HG03520 (cell line): ENCODE measurements at regions not wholly inside any gene's neighbourhood (a gene's known extent, or its start where the extent isn't known, plus 50 kb on each side); places are given as distances from the start of the nearest gene placed in this dataset.

Experiments
- ATAC-seq: cut with Tn5 transposase; IDR thresholded peaks from one replicate; pipeline ENCODE4 v1.9.1; 2021; ENCODE audit warnings: mild to moderate bottlenecking, moderate library complexity; ENCODE audit not compliant: unreplicated experiment

DNA sequence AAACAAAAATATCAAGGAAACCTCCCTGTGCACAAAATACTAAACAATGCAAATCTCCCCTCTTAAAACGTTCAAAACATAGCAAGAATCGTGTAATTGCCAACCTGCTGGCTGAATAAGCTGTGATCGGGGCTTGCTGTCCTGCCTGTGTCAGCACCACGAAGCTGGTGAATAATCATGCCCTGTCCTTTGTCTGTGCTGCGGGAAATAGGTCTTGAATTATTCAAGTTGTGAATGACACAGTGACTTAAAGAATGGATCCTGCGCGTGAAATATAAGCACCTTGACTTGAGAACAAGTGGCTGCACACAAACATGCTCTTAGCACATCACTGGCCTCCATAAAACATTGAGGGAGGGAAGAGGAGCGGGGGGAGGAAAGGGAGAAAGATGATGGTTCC, 130.2 kb downstream of the OAT start:
- ATAC-seq: no peak

DNA sequence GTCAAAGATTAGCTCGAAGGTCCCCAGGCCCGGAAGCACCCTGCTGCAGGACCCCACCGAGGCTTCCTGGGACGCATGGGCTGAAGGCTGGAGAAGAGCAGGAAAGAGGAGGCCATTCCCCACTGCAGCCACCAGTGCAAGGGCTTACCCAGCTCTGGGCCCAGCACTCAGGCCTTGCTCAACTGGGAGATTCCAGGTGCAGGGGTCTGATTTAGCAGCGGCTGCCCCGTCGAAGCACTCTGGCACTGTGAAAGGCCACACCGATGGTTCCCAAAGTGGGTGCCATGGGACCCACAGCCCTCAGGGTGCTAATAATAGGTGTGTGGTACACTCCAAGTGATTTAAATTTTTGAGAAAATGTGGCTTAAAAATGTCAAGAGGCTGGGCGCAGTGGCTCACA, 130.9 kb downstream of the OAT start:
- no peak for ATAC-seq

DNA sequence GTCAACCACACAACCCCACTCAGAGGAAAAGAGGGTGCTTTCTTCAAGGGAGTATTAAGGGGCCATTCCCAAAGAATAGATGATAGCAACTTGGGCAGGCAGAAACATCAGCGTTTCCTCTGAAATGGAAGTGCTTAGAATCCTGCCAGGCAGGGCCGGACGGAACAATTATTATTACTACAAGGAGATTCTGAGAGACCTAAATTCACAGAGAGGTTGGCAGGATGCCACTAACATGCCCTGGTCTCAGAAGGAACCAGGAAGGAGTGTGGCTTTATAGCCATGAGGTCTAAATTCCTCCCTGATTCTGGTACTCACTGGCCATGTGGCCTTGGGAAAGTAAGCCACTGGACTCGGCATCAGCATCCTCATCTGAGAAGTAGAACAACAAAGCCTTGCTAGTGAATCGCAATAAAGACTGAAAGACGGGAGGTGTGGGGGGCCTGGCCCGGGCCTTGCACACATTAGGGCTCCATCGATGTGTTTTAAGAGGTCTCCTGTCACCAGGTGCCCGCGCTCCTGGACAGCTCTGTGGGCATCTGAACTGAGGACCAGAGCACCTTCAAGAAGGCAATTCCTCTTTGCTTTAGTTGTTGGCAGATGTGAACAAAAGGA, 131.5 kb downstream of the OAT start:
- ATAC-seq: no peak

DNA sequence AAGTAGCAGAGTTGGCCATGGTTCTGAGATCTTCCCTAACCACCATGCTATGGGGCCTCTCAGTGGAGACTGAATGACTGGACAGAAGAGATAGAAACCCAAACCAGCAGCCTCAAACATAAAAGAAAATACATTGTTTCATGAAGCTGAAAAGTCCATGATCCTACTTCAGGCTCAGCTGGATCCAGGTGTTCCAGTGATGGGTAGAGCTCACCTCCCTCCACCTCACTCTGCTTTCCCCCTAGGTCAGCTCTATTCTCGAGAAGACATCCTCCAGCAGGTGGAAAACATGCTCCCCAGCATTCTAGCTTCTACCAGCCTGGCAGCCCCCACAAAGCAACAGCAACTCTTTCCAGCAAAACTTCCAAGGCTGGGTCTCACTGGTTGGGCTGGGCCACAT, 132.1 kb downstream of the OAT start:
- no peak for ATAC-seq

DNA sequence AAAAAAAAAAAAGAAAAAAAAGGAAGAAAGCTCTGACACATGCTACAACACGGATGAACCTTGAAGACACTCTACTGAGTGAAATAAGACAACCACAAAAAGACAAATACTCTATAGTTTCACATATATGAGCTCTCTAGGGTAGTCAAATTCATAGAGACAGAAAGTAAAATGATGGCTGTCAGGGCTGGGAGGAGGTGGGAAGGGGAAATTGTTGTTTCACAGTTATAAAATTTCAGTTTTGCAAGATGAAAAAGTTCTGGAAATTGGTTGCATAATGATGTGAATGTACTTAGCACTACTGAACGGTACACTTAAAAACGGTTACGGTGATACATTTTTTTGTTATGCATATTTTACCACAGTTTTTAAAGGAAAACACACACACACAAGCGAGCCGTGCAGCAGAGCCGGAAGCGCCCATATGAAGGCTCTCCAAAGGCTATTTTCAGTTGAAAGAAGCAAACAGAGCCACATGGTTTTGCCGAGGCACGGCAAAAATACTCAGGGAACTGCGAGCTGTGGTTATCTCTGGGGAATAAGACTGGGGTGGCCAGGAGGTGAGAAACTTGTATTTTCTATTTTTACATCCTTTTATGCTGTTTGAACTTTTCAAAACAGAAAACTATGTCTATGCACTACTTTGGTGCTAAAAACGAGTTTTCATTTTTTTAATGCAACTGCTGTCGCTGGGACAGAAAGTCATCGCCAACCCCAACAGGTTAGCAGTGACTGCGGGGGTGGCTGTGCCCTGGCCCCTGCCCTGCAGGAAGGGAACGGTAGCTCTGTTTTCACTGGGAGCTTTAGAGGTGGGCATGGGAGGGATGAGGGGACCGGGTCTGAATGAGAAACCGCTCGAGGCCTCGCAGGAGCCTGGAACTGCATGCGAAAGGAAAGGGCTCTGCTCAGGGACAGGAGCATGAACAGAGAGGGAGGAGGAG, 132.9 kb downstream of the OAT start:
- ATAC-seq: peak; percentile 74

DNA sequence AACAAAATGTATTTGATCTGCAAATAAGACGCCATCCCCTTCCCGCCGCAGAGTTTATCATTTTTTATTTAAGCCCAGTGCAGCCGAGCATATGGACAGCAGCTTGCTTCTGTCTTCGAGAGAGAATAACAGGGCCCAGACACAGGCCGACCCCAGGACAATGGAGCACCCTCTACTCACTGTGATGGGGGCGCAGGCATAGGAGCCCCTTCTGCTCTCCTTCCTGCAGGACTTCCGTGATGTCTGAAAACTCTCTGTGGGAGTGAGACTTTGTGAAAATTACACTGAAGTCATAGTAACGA, 134.8 kb downstream of the OAT start:
- ATAC-seq: no peak

DNA sequence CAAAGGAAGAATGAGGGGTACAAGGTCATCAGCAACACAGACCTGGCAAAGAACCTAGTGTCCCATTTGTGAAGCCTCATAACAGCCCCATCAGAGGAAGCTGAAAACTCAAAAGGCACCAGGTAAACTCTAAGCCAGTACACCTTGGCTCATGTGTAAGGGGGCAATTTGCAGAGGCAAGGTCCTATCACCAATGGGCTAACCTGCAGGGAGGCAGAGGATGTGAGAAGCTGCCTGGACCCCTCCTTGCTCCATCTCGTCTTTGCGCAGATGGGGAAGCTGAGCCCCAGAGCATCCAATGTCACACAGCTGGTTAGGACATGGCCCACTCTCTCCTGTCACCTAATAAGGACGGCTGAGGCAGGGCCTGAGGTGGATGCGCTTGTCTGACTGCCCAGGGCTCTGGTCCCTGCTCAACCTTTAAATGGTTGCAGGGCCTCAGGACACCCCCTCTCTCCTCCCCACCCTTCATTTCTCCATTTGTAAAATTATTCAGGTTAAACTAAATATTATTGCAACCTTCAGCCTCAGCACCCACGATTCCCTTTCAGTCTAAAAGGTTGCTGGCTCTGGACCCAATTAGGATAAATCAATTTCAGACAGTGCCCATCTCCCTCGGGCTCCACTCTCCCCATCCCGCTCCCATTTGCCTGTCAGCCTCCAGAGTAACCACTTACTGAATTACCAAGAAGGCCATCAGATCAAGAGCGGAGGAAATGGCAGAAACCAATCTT, 135.3 kb downstream of the OAT start:
- no peak for ATAC-seq

DNA sequence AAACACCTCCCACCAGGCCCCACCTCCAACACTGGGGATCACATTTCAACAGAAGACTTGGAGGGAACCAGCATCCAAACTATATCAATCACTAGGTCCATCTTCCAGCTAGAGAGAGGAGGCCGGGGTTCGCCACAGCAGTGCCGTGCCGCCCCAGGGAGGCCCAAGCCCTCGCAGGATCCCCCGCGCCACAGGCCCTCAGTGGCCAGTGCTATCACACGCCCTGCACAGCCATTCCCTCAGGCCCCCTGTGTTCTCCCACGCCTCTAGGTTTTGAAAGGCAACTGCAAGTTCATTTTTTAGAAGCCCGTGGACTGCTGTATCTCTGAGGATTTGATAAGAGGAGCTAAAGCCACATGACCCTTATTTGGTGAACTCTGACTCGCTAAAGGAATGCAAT, 136.4 kb downstream of the OAT start:
- no peak for ATAC-seq

DNA sequence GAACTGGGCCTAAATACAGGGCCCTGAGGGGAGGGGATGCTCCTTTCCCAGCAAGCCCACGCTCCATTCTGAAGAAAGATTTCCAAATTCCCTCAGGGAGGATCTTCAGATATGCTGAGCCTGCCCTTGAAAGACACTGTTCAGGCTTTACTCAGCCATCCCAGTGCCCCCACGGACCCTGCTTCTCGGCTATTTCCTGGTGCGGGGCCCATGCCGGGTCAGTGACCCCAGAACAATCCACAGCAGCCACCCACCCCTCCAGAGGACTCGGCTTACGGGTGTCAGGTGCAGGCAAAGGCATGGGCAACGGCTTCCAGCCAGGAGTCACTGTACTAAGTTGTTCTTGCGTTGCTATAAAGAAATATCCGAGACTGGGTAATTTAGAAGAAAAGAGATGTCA, 137.1 kb downstream of the OAT start:
- no peak for ATAC-seq

DNA sequence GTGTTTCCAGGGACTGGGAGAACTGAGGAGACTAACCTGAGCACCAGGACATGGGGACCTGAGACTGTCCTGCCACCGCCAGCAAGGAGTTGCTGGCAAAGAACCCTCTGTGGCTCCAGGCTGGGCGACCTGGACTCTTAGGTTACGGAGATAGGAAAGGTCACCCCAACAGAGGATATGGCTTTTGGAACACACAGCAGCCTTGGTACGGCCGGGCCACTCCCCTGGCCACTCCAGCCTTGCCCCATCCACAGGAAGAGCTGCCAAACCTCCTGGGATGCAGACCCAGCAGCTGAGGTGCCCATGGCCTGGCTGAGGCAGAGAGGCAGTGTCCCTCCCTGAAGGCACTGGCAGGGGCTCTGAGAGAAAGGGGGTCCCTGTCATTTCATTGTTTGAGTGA, 137.8 kb downstream of the OAT start:
- ATAC-seq: no peak

DNA sequence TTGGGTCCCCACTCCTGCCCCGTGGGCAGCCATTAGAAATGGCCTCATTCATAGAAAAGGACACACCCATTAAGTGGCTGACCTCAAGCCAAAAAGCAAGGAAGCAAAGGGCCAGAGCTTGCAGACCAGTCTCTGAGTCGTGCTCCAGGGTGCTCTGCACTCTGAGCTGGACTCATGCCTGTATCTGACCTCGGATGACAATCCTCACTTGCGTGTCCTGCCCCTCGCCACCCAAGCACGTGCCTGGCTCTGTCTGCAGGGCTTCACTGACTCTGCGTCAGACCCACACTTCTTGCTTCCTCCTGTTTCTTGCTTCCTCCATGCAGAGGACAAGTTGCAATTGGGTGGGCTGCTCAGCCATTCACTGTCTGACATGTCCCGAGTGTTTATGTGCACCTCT, 138.8 kb downstream of the OAT start:
- ATAC-seq: no peak

DNA sequence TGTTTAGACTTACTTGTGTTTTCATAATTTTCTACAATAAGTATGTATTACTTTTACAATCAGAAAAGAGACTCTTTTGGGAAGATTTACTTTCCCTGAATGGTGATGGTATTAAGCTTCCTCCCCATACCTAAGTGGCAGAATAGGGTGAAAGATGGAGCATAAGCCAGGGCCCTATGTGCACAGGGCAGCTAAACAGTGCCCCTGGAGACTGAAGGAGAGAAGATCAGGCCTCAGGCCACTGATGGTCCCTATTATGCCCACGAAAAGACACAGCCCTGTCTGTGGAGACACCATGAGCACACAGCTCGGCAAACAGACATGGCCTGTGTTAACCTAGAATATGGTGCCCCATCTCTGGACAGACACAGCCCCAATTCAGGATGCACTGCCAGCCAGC, 139.4 kb downstream of the OAT start:
- no peak for ATAC-seq

DNA sequence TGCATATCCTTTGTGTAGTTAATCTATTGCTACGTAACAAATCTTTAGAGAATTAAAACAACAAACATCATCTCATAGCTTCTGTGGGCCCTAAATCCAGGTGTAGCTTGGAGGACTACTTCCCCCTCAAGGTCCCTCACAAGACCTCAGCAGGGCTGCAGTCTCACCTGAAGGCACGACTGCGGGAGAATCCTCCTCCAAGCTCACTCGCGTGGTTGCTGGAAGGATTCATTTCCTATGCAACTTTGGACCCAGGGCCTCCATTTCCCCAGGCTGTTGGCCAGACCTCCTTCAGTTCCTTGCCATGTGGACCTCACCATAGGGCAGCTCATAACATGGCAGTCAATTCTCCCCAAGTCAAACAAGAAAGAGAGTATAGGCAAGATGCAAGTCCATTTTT, 140.4 kb downstream of the OAT start:
- no peak for ATAC-seq

DNA sequence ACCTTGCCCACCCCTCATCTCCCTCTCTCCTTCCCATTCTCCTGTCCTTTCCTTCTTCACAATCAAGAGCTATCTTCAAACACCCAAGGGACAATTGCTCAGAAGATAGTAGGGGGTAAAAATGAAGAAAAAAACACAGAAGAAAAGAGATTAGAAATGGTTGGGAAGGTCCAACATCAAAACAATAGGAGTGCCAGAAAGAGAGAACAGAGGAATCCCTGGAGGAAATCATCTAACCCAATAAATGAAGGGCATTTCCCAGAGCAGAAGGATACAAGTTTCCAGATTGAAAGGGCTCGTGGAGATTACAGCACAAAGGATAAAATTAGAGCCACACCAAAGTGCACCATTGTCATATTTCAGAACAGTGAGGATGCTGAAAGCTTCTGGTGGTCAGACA, 145.6 kb downstream of the OAT start:
- ATAC-seq: no peak

DNA sequence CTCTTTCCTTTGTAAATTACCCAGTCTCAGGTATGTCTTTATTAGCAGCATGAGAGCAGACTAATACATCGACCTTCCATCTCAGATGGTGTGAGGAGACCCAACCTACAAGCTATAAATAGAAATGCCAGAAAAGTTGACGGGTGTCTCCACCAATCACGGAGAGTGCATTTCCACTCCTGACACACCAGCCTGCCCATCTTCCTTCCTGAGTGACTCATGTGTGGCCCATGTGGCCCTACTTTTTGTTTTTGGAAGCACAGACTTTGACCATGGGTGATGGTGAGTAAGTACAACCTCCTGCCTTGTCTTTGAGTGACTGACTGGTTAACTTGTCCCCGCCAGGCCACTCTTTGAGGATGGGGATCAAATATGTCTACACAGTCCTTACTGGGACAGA, 147.0 kb downstream of the OAT start:
- ATAC-seq: no peak

DNA sequence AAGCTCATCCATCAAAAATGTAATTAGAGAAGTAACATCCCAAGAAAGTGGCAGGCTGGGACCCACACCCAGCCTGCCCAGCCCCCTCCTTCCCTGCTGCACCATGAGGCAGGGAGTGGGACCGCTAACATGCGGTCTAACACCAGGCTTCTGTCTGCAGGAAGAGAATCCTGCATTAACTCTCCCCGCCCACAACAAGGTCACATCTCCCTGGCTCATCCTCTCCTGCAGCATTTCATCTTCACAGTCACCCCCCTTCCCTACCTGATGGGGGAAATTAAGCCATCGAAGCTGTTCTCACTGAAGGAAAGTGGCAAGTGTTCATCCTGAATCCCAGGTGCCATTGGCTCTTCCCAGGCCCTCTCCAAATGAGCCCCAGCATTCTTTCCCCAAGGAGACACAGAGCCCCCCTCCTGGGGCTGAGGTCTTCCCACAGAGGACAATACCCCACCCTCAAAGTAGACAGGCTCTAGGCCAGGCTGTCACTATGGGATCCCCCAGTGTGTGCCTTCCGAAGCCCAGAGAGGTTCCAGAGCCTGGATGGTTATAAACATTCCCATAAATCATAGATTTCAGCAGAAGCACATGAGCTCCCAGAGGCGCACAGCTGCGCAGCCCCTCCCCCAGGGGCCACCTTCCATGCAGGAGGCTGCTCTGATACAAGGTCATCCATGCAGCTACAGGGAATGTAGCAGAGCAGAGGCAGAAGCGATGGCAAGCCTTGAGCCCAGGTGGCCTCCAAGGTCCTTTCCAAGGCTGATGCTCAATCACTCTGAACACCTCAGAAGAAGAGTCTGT, 148.0 kb downstream of the OAT start:
- no peak for ATAC-seq

DNA sequence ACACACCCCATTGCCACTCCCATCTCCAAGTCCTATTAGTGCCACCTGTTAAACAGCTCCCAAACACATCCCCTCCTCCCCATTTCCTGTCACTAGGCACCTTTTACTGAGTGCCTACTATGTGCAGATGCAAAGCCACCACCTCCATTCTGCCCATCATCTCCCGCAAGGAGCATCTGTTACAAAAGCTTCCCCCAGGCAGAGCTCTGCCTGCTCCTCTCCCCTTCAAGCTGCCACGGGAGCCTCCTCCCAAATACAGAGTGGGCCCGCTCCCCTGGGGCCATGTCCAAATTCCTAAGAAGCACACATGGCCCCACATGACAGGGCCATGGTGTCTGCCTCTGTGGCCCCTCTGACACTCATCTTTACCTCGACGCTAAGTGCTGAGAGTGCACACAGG, 149.7 kb downstream of the OAT start:
- ATAC-seq: no peak

DNA sequence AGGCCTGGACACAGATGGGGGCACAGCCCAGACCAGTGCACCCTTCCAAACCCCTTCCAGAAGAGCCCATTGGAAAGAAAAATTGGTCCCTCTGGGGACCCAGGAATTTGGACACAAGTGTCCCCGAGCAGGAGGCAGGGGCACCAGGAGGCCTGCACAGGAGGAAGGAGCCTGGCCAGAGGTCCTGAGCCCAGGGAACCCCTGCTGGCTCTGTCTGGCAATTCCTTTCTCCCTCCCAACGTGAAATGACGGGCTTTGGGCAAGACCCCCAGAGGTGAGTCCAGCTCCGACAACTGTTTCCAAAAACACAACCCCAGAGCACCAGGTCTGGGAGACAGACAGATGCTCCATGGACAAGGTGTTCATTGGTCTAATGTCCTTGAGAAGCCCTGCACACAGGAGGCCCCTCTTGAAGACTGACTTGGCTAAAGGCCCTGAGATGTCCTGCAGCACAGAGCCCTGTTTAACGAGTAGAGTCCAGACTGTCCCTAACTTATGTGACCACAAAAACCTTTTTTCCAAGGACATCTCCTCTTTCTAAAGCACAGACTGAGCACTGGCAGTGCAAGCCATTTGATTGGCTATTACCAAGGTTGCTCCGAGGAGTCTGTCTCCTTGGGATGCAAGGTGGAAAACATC, 150.7 kb downstream of the OAT start:
- ATAC-seq: no peak

DNA sequence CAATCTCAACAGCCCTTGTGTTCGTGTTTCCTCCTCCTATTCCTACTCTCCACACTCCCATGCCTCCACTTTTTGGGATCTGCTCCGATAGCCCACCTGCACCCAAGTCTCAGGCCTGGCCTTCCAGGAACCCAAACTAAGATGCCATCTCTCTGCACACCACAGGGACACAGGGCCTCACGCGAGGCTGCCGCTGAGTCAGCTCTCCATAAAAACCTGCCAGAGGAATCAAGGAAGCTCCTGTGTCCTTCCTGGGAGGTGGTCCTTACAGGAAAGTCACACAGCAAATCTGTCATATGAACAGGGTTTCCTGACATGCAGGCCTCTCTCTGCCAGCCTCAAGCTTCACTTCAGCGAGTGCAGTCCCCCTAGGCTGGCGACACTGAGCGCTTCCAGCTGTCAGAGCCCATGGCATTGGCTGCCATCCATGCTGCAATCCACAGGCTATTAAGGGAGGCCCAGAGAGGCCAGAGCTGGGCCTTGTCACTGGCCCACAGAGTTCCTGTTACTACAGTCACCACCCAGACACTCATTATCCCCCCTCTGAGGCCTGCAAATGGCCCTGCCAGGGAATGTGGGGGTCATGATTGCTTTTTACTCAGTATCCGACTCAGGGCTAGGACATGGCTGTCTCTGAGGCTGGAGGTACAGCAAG, 151.4 kb downstream of the OAT start:
- ATAC-seq: no peak

DNA sequence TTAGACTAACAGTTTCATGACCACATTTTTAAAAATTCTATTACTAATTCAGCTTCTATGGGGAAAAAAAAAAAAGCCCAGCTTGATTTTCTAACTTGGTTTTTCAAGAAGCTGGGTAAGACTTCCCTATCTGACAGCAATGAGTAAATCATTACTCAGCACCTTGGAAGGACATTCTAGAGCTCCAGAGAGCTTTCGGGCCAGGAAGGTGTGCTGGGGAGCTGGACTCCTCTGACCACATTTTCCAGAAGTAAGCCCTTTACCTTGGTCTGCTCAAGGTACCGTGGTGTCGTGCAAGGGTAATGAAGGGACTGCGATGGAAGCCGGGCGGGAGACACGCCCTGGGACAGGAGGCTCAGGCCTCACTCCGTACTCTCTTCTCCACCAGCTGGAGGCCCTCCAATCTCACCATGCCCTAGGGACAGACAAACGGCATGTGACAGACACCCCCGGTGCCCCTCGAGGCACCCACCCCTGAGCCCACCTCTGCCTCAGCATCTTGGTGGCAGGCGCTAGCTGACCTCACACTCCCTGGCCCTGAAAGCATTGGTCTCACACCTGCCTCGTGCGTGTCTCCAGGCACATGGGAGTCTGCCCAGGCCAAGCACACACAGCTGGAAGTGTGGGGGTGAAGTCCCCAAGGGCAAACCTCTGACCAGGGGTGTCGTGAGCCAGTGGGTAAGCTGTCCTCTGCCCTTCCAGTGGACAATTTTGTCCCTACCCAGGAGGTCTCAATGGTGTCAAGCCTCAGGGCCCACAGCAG, 152.1 kb downstream of the OAT start:
- no peak for ATAC-seq
